ENCODE measurements at regions not wholly inside any gene's neighbourhood (a gene's known extent, or its start where the extent isn't known, plus 50 kb on each side); places are given as distances from the start of the nearest gene placed in this dataset.

DNA sequence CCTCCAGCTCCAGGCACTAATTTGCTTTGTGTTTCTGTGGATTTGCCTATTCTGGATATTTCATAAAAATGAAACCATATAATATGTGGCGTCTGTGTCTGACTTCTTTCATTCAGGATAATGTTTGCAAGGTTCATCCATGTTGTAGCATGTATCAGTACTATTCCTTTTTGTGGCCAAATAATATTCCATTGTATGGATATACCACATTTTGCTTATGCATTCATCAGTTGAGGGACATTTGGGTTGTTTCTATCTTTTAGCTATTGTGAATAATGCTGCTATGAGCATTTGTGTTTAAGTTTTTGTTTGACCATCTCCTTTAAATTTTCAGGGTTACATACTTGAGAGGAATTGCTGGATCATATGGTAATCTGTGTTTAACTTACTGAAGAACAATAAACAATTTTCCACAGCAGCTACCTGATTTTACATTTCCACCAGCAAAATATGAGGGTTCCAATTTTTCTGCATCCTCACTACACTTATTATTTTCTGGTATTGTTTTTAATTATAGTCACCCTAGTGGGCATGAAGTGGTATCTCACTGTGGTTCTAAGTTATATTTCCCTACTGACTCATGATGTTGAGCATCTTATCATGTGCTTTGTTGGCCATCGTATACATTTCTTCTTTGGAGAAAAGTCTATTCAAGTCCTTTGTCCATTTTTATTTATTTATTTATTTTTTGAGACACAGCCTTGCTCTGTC lies 63.9 kb downstream of the GCNT4 start:
- no peak for DNase-seq (ENCODE audit: low read depth)
- TF ChIP-seq, protein P1, sequence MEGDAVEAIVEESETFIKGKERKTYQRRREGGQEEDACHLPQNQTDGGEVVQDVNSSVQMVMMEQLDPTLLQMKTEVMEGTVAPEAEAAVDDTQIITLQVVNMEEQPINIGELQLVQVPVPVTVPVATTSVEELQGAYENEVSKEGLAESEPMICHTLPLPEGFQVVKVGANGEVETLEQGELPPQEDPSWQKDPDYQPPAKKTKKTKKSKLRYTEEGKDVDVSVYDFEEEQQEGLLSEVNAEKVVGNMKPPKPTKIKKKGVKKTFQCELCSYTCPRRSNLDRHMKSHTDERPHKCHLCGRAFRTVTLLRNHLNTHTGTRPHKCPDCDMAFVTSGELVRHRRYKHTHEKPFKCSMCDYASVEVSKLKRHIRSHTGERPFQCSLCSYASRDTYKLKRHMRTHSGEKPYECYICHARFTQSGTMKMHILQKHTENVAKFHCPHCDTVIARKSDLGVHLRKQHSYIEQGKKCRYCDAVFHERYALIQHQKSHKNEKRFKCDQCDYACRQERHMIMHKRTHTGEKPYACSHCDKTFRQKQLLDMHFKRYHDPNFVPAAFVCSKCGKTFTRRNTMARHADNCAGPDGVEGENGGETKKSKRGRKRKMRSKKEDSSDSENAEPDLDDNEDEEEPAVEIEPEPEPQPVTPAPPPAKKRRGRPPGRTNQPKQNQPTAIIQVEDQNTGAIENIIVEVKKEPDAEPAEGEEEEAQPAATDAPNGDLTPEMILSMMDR (conservative IDR thresholded peaks at IDR 0.05; ENCODE audit: control insufficient read depth, insufficient read depth, low read depth, low read length), result no peak
- no peak overlapping the region for H3K4me3 ChIP-seq (ENCODE audit: control insufficient read depth, low read depth, low read length)

DNA sequence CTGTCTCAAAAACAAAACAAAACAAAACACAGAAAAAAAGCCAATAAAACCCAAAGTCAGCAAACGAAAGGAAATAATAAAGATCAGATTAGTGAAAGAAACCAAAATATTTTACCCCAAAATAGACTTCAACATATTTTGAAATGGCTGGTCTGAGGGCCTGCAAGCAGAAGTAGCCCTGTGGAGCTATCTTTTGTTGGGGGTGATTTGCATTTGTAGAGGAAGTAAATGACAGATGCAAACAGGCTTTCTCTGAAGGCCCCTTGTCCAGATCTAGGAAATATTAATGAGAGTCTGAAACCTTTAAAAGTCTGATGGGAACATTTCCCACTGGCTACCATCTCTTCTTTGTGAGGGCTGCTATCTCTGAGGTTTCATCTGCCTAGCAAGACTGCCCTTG lies 74.0 kb downstream of the GCNT4 start:
- DNase-seq (ENCODE audit: low read depth), result no peak
- TF ChIP-seq, protein P1 (conservative IDR thresholded peaks at IDR 0.05; ENCODE audit: control insufficient read depth, insufficient read depth, low read depth, low read length), result no peak
- no peak overlapping the region for H3K4me3 ChIP-seq (ENCODE audit: control insufficient read depth, low read depth, low read length)

DNA sequence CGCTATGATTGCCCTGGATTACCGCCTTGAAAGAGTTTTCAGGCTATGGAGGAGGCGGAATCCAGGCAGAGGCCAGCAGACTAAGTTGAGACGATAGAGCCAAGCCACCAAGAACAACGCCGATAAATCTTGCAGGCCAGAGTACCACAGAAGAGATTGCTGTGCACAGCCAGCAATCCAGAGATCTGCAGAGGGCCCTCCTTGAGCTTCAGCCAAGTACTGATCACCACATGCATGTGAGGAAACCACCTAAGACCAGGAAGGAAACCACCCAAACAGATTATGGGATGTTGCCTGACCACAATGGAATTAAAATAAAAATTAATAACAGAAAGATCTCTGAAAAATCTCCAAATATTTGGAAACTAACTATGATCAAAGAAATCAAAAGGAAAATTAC lies 74.9 kb downstream of the GCNT4 start:
- no peak for DNase-seq (ENCODE audit: low read depth)
- TF ChIP-seq, protein P1 (conservative IDR thresholded peaks at IDR 0.05; ENCODE audit: control insufficient read depth, insufficient read depth, low read depth, low read length), result no peak
- no peak overlapping the region for H3K4me3 ChIP-seq (ENCODE audit: control insufficient read depth, low read depth, low read length)

DNA sequence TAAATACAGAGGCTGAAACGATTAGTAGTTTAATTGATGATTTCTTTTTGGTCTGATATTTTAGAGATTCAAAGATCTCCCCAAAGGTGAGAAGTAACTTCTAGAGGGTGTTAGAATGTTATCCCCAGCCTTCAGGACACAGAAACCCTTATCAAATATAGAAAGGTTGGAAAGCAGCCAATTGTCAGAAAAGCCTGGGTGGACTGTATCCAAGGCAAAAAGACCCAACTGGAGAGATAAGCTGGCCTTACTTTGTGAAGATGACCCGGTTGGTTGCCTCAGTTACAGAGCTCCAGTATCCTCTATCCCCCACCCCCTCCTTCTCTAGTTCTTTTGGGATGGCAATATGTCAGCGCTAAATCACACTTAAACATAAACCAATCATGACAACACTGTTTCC lies 75.7 kb downstream of the GCNT4 start:
- no peak for DNase-seq (ENCODE audit: low read depth)
- TF ChIP-seq, protein P1 (conservative IDR thresholded peaks at IDR 0.05; ENCODE audit: control insufficient read depth, insufficient read depth, low read depth, low read length), result no peak
- H3K4me3 ChIP-seq (ENCODE audit: control insufficient read depth, low read depth, low read length), result no peak overlapping the region

DNA sequence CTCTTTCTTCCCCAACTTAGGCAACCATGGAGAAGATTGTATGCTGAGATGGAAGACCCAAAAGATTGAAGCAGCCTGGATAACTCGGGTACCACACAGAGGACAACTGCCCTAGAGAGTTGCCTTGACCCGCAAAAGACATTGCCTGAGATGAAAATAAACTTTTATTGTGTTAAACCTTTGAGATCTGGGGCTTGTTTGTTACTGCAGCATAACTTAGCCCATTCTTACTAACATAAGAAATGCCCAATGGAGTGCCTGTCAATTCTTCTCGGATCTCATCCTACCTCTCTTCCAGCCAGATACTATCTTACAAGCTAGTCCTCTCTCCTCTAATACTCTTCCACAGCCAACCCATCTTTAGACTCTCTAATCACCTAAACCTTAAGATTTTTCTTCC lies 76.8 kb downstream of the GCNT4 start:
- H3K4me3 ChIP-seq (ENCODE audit: control insufficient read depth, low read depth, low read length), result no peak overlapping the region
- TF ChIP-seq, protein P1 (conservative IDR thresholded peaks at IDR 0.05; ENCODE audit: control insufficient read depth, insufficient read depth, low read depth, low read length), result no peak
- DNase-seq (ENCODE audit: low read depth), result no peak

DNA sequence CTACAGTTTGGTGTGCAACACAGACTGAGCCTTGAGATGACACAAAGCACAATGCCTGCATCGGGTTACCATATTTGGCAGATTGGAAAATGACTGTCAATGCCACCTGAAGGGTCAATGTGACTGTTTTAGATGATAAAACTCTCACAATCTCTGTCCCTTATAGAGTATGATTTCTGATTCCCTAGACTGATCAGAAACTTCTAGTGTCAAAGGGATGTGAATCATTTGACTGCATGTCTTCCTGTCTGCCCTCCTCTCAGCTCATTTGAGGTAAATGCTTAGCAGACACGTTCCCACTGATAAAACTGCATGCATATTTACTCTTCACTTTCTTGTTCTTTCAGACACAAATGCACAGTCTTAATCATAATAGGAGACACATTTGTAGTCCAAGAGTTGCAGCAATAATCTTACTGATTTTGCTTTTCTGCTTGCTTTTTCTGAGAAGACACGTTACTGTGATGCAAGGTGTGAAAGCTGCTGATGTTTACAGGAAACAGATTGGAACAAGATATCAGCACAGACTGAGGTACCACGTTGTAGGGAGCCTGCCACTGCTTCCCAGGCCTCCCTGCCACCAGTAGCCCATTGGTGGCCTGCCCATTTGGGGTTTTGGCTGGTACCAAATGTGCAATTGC lies 77.8 kb downstream of the GCNT4 start:
- no peak for DNase-seq (ENCODE audit: low read depth)
- H3K4me3 ChIP-seq (ENCODE audit: control insufficient read depth, low read depth, low read length), result no peak overlapping the region
- TF ChIP-seq, protein P1 (conservative IDR thresholded peaks at IDR 0.05; ENCODE audit: control insufficient read depth, insufficient read depth, low read depth, low read length), result no peak
